IPS DF 19.7 (cell line): ENCODE measurements at regions not wholly inside any gene's neighbourhood (a gene's known extent, or its start where the extent isn't known, plus 50 kb on each side); places are given as distances from the start of the nearest gene placed in this dataset.

Experiments used
- DNase-seq: peaks from one replicate; pipeline ENCODE4 v3.0.0-alpha.2; 2013; ENCODE audit warnings: low read depth, low spot score

GRCh38 chr16:56090076-56090475, 101.2 kb upstream of the GNAO1 start:
- DNase-seq, result no peak

- no peak for DNase-seq
Observed at GRCh38 chr16:56087626-56088025, 103.7 kb upstream of the GNAO1 start.

GRCh38 chr16:56081371-56081770, 109.9 kb upstream of the GNAO1 start:
- DNase-seq, result no peak

GRCh38 chr16:56075732-56076388, 115.4 kb upstream of the GNAO1 start:
- DNase-seq, result no peak

GRCh38 chr16:56073508-56073907, 117.8 kb upstream of the GNAO1 start:
- no peak for DNase-seq

- no peak for DNase-seq
Observed at GRCh38 chr16:56072096-56072495, 119.2 kb upstream of the GNAO1 start.

GRCh38 chr16:56068816-56069215, 122.5 kb upstream of the GNAO1 start:
- DNase-seq, result no peak

- no peak for DNase-seq
Observed at GRCh38 chr16:56068314-56068713, 123.0 kb upstream of the GNAO1 start.

- DNase-seq, result no peak
Observed at GRCh38 chr16:56067406-56067805, 123.9 kb upstream of the GNAO1 start.

GRCh38 chr16:56066617-56067016, 124.7 kb upstream of the GNAO1 start:
- no peak for DNase-seq

- no peak for DNase-seq
Observed at GRCh38 chr16:56063111-56063510, 128.2 kb upstream of the GNAO1 start.

- DNase-seq, result no peak
Observed at GRCh38 chr16:56057151-56057550, 134.1 kb upstream of the GNAO1 start.

GRCh38 chr16:56050916-56051315, 140.4 kb upstream of the GNAO1 start:
- DNase-seq, result no peak

GRCh38 chr16:56048425-56049105, 142.7 kb upstream of the GNAO1 start:
- DNase-seq, result no peak

- DNase-seq, result no peak
Observed at GRCh38 chr16:56047307-56048234, 143.7 kb upstream of the GNAO1 start.

- no peak for DNase-seq
Observed at GRCh38 chr16:56042416-56042815, 148.9 kb upstream of the GNAO1 start.

- DNase-seq, result peak; percentile 45
Observed at GRCh38 chr16:56041556-56042140, 149.6 kb upstream of the GNAO1 start.

GRCh38 chr16:56038564-56039098, 152.7 kb upstream of the GNAO1 start:
- no peak for DNase-seq

- no peak for DNase-seq
Observed at GRCh38 chr16:56032072-56032471, 156.9 kb upstream of the CES5A start.

- DNase-seq, result no peak
Observed at GRCh38 chr16:56029026-56029425, 153.9 kb upstream of the CES5A start.

GRCh38 chr16:56022818-56023217, 147.6 kb upstream of the CES5A start:
- DNase-seq, result no peak

- DNase-seq, result no peak
Observed at GRCh38 chr16:56019274-56019673, 144.1 kb upstream of the CES5A start.
